Neural progenitor cell (in vitro differentiated cells): ENCODE measurements at regions not wholly inside any gene's neighbourhood (a gene's known extent, or its start where the extent isn't known, plus 50 kb on each side); places are given as distances from the start of the nearest gene placed in this dataset.

Source experiments
- CTCF ChIP-seq: fragments of 200-600 bp; sonication (generic); IDR thresholded peaks from 2 replicates; pipeline ENCODE4 v1.5.1; 2017; ENCODE audit warnings: antibody characterized with exemption, mild to moderate bottlenecking
- EZH2 ChIP-seq: fragments of 200-600 bp; sonication (generic); IDR thresholded peaks from 2 replicates; pipeline ENCODE4 v1.6.1; 2017; ENCODE audit warnings: antibody characterized with exemption, mild to moderate bottlenecking, moderate library complexity

- no peak for TF ChIP-seq CTCF
- TF ChIP-seq EZH2 = no peak
Measured at GRCh38 chr7:3168869-3169268, 125.2 kb upstream of the CARD11 start.
